HG02763 (cell line): ENCODE measurements at regions not wholly inside any gene's neighbourhood (a gene's known extent, or its start where the extent isn't known, plus 50 kb on each side); places are given as distances from the start of the nearest gene placed in this dataset.
A peak's percentile ranks its signal among the peaks of the same experiment; 100 is the strongest.

ENCODE experiments used
- ATAC-seq: cut with Tn5 transposase; IDR thresholded peaks from one replicate; pipeline ENCODE4 v1.9.1; 2021; ENCODE audit warnings: mild to moderate bottlenecking, moderate library complexity; ENCODE audit not compliant: unreplicated experiment

GRCh38 chr11:29373725-29374124, 643.1 kb downstream of the KCNA4 start:
- ATAC-seq = no peak

- no peak for ATAC-seq
Measured at GRCh38 chr11:29368126-29368525, 648.7 kb downstream of the KCNA4 start.

GRCh38 chr11:29364006-29364405, 652.8 kb downstream of the KCNA4 start:
- ATAC-seq = no peak

- ATAC-seq = no peak
Measured at GRCh38 chr11:29361369-29361768, 655.5 kb downstream of the KCNA4 start.

- ATAC-seq = no peak
Measured at GRCh38 chr11:29353833-29354232, 663.0 kb downstream of the KCNA4 start.

GRCh38 chr11:29352273-29352795, 664.5 kb downstream of the KCNA4 start:
- ATAC-seq = no peak

- no peak for ATAC-seq
Measured at GRCh38 chr11:29351301-29351873, 665.4 kb downstream of the KCNA4 start.

- ATAC-seq = peak; percentile 97
Measured at GRCh38 chr11:29343465-29344333, 673.1 kb downstream of the KCNA4 start.

- ATAC-seq = no peak
Measured at GRCh38 chr11:29336727-29337575, 679.9 kb downstream of the KCNA4 start.

- ATAC-seq = no peak
Measured at GRCh38 chr11:29334776-29335130, 682.1 kb downstream of the KCNA4 start.

GRCh38 chr11:29333993-29334775, 682.6 kb downstream of the KCNA4 start:
- peak; percentile 88 for ATAC-seq

GRCh38 chr11:29331451-29332010, 685.3 kb downstream of the KCNA4 start:
- ATAC-seq = no peak

- ATAC-seq = no peak
Measured at GRCh38 chr11:29328961-29329441, 687.8 kb downstream of the KCNA4 start.

- ATAC-seq = no peak
Measured at GRCh38 chr11:29327891-29328290, 688.9 kb downstream of the KCNA4 start.

GRCh38 chr11:29326757-29327156, 690.1 kb downstream of the KCNA4 start:
- ATAC-seq = no peak

GRCh38 chr11:29324328-29324727, 692.5 kb downstream of the KCNA4 start:
- ATAC-seq = no peak

- no peak for ATAC-seq
Measured at GRCh38 chr11:29321293-29322132, 695.3 kb downstream of the KCNA4 start.

- ATAC-seq = no peak
Measured at GRCh38 chr11:29320196-29320595, 696.6 kb downstream of the KCNA4 start.

- ATAC-seq = no peak
Measured at GRCh38 chr11:29319210-29319609, 697.6 kb downstream of the KCNA4 start.
